HepG2 (cell line): ENCODE measurements at regions not wholly inside any gene's neighbourhood (a gene's known extent, or its start where the extent isn't known, plus 50 kb on each side); places are given as distances from the start of the nearest gene placed in this dataset.
A peak's percentile ranks its signal among the peaks of the same experiment; 100 is the strongest.

ENCODE experiments used
- ATF7 ChIP-seq, 2 experiments: fragments of 450-650 bp in 1 of 2; sonication (generic) in 1 of 2; formaldehyde crosslinking in 1 of 2; IDR thresholded peaks; 2 replicates each; pipeline versions ENCODE4 v1.4.0 to v1.6.1; 2016 to 2020; ENCODE audit warnings: antibody characterized with exemption in 1 of 2, mild to moderate bottlenecking in 1 of 2, missing genetic modification reagents in 1 of 2
- GATAD2A ChIP-seq: IDR thresholded peaks from 2 replicates; pipeline ENCODE4 v1.6.1; 2016
- KAT8 ChIP-seq: IDR thresholded peaks from 2 replicates; pipeline ENCODE4 v1.6.1; 2016; ENCODE audit warnings: missing genetic modification reagents, missing compliant biosample characterization
- MAFG ChIP-seq: sonication (generic); formaldehyde crosslinking; IDR thresholded peaks from 2 replicates; pipeline ENCODE4 v1.5.1; 2020; ENCODE audit warnings: mild to moderate bottlenecking, missing genetic modification reagents
- MEIS1 ChIP-seq: sonication (generic); formaldehyde crosslinking; IDR thresholded peaks from 2 replicates; pipeline ENCODE4 v1.9.0; 2021; ENCODE audit warnings: mild to moderate bottlenecking, missing genetic modification reagents, moderate library complexity, borderline replicate concordance
- MTF2 ChIP-seq: sonication (generic); formaldehyde crosslinking; IDR thresholded peaks from 2 replicates; pipeline ENCODE4 v1.5.0; 2020; ENCODE audit warnings: missing genetic modification reagents, borderline replicate concordance
- NFKBIZ ChIP-seq: IDR thresholded peaks from 2 replicates; pipeline ENCODE4 v1.6.1; 2018; ENCODE audit warnings: missing genetic modification reagents, missing compliant biosample characterization
- PRPF4 ChIP-seq: fragments of 200-400 bp; formaldehyde crosslinking; IDR thresholded peaks from 2 replicates; pipeline ENCODE4 v1.6.1; 2016; ENCODE audit warnings: low read length, low read depth; ENCODE audit not compliant: poor library complexity, severe bottlenecking
- RFXANK ChIP-seq: IDR thresholded peaks from 2 replicates; pipeline ENCODE4 v1.6.1; 2016
- THAP11 ChIP-seq: IDR thresholded peaks from 2 replicates; pipeline ENCODE4 v1.6.1; 2016; ENCODE audit warnings: missing biosample characterization, missing genetic modification reagents
- ZNF280B ChIP-seq: sonication (generic); formaldehyde crosslinking; IDR thresholded peaks from 2 replicates; pipeline ENCODE4 v1.5.0; 2020; ENCODE audit warnings: missing genetic modification reagents, mild to moderate bottlenecking, borderline replicate concordance
- ZNF318 ChIP-seq: sonication (generic); formaldehyde crosslinking; IDR thresholded peaks from 2 replicates; pipeline ENCODE4 v1.4.0; 2020; ENCODE audit warnings: mild to moderate bottlenecking, missing genetic modification reagents
- ZNF512B ChIP-seq: sonication (generic); formaldehyde crosslinking; IDR thresholded peaks from 2 replicates; pipeline ENCODE4 v1.5.1; 2020; ENCODE audit warnings: missing genetic modification reagents, mild to moderate bottlenecking, borderline replicate concordance
- ZNF576 ChIP-seq: sonication (generic); formaldehyde crosslinking; IDR thresholded peaks from 2 replicates; pipeline ENCODE4 v1.4.0; 2020; ENCODE audit warnings: mild to moderate bottlenecking, missing genetic modification reagents
- ZNF577 ChIP-seq: sonication (generic); formaldehyde crosslinking; IDR thresholded peaks from 2 replicates; pipeline ENCODE4 v1.4.0; 2020; ENCODE audit warnings: mild to moderate bottlenecking, low read depth, missing genetic modification reagents, borderline replicate concordance
- ZNF776 ChIP-seq: sonication (generic); formaldehyde crosslinking; IDR thresholded peaks from 2 replicates; pipeline ENCODE4 v1.4.0; 2020; ENCODE audit warnings: mild to moderate bottlenecking, missing genetic modification reagents

GRCh38 chr20:50296450-50297375 lies 106.1 kb downstream of the CEBPB start (continued):
- TF ChIP-seq ZNF512B (CRISPR knock-in tag), result no peak
- TF ChIP-seq ZNF577 (CRISPR knock-in tag), result no peak
- TF ChIP-seq ZNF576 (CRISPR knock-in tag), result no peak
- TF ChIP-seq PRPF4, result no peak
- TF ChIP-seq MTF2 (CRISPR knock-in tag), result no peak
- TF ChIP-seq MEIS1 (CRISPR knock-in tag), result no peak
- no peak for TF ChIP-seq ZNF776
- no peak for TF ChIP-seq RFXANK (CRISPR knock-in tag)
- TF ChIP-seq NFKBIZ (CRISPR knock-in tag), result no peak
- TF ChIP-seq ZNF280B, result 0 out of 2 replicates have a peak, but pooled peaks have one; percentile 2
- no peak for TF ChIP-seq MAFG (CRISPR knock-in tag)
- TF ChIP-seq THAP11 (CRISPR knock-in tag), result peak; percentile 32; the same call in 1 of the 2 replicates
- no peak for TF ChIP-seq ATF7 (IDR thresholded peaks at IDR 0.05)
- no peak for TF ChIP-seq ATF7 (CRISPR knock-in tag; IDR thresholded peaks at IDR 0.05)
- TF ChIP-seq KAT8 (CRISPR knock-in tag), result peak; percentile 17; the same call in 1 of the 2 replicates
- TF ChIP-seq ZNF318 (CRISPR knock-in tag), result no peak
- TF ChIP-seq GATAD2A, result peak; percentile 63
